ENCODE measurements at regions not wholly inside any gene's neighbourhood (a gene's known extent, or its start where the extent isn't known, plus 50 kb on each side); places are given as distances from the start of the nearest gene placed in this dataset.

DNA sequence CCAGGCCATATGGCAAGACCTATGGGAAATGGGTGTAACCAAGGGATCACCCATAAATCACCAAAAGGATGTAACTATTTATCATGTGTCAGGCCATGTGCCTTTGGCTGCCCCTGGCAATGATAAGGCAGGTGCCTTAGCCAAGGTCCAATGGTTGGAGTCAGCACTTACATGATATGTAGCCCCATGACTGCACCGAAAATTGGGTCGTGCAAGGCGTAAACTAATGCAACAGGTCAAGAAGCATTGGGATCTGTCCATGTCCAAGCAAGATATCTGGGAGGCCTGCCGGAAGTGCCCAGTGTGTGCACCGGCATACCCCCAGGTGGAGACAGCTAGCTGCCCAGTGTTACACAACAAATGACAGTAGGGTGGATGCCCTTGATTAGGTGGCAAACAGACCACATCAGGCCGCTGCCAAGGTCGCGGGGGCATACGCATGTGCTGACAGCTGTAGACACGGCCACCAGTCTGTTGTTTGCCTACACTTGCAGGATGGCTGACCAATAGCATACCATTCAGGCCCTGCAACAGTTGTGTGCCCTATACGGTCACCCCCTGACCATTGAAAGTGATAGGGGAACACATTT lies 698.2 kb upstream of the AGA start:
- Mint-ChIP-seq H3K27ac (no peak overlapping the region), H3K4me3 (no peak overlapping the region), H3K36me3 (no peaks in the 10 kb centered on the region), H3K27me3 (no peaks in the 10 kb centered on the region), H3K9me3 (peaks cover 0 to 11% (median 2%) of the 10 kb centered on the region in 7 donors), H3K4me1 (no peaks in the 10 kb centered on the region)
- ATAC-seq (ENCODE audit: low read depth in 2 of 2) (no peak), DNase-seq (no peak)
- Histone ChIP-seq H3K27me3 (ENCODE audit: control insufficient read depth, insufficient read depth, low read length) (no peaks in the 10 kb centered on the region), H3K36me3 (ENCODE audit: control insufficient read depth, insufficient read depth, low read length) (no peaks in the 10 kb centered on the region), H3K4me3 (ENCODE audit: low read depth, low read length) (no peak overlapping the region), H3K27ac (ENCODE audit: insufficient read depth, low read length, poor library complexity, severe bottlenecking) (no peak overlapping the region), H3K9me3 (ENCODE audit: control insufficient read depth in 2 of 2, low read length in 2 of 2) (peaks cover 0 to 14% of the 10 kb centered on the region in 2 experiments), H3K4me1 (ENCODE audit: control insufficient read depth, insufficient read depth, low read length, poor library complexity, severe bottlenecking) (no peaks in the 10 kb centered on the region)

DNA sequence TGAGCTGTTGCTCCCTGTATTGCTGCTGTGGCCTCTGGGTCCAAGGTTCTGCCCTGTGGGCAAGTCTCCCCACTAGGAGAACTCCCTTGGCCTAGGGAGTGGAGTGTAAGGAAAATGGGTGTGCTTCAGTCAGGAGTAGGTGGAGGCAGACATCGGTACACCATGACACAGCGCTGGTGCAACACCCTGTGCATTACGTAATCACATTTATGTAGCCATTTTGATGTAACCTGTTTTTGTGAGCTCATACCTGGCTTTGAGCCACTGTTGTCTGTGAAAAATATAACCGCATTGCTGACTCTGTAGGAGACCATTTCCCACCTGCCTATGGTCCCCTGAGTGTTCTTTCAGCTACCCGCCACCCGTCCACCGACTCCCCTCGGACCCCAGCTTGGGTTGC lies 700.5 kb upstream of the AGA start:
- no peaks in the 10 kb centered on the region for H3K36me3 ChIP-seq (ENCODE audit: control insufficient read depth, insufficient read depth, low read length)
- ATAC-seq (ENCODE audit: low read depth in 2 of 2) = no peak
- no peak overlapping the region for H3K4me3 Mint-ChIP-seq
- H3K4me1 ChIP-seq (ENCODE audit: control insufficient read depth, insufficient read depth, low read length, poor library complexity, severe bottlenecking) = no peaks in the 10 kb centered on the region
- H3K9me3 Mint-ChIP-seq = peaks cover 0 to 11% (median 3%) of the 10 kb centered on the region in 7 donors
- DNase-seq = no peak
- no peak overlapping the region for H3K27ac ChIP-seq (ENCODE audit: insufficient read depth, low read length, poor library complexity, severe bottlenecking)
- H3K4me1 Mint-ChIP-seq = no peaks in the 10 kb centered on the region
- H3K27me3 Mint-ChIP-seq = no peaks in the 10 kb centered on the region
- H3K27me3 ChIP-seq (ENCODE audit: control insufficient read depth, insufficient read depth, low read length) = no peaks in the 10 kb centered on the region
- no peak overlapping the region for H3K27ac Mint-ChIP-seq
- H3K9me3 ChIP-seq (ENCODE audit: control insufficient read depth in 2 of 2, low read length in 2 of 2) = peaks cover 0 to 14% of the 10 kb centered on the region in 2 experiments
- no peaks in the 10 kb centered on the region for H3K36me3 Mint-ChIP-seq
- H3K4me3 ChIP-seq (ENCODE audit: low read depth, low read length) = no peak overlapping the region

DNA sequence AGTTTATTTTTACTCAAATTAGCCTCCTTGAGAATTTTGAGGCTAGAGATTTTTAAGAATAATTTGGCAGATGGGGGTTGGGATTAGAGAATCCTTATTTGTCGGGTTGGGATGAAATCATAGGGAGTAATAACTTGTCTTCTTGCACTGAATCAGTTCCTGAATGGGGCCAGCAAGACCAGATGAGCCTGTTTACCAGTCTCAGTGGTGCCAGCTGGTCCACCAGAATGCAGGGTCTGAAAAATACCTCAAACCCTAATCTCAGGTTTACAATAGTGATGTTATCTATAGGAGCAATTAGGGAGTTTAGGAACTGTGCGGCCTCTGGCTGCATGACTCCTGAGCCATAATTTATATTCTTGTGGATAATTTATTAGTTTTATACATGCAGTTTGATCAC lies 705.9 kb upstream of the AGA start:
- H3K4me1 ChIP-seq (ENCODE audit: control insufficient read depth, insufficient read depth, low read length, poor library complexity, severe bottlenecking) = no peaks in the 10 kb centered on the region
- no peaks in the 10 kb centered on the region for H3K36me3 ChIP-seq (ENCODE audit: control insufficient read depth, insufficient read depth, low read length)
- Mint-ChIP-seq H3K27ac (no peak overlapping the region), H3K36me3 (no peaks in the 10 kb centered on the region), H3K4me1 (no peaks in the 10 kb centered on the region), H3K27me3 (no peaks in the 10 kb centered on the region), H3K4me3 (no peak overlapping the region), H3K9me3 (peaks cover 0 to 10% (median 5%) of the 10 kb centered on the region in 7 donors)
- H3K27me3 ChIP-seq (ENCODE audit: control insufficient read depth, insufficient read depth, low read length) = no peaks in the 10 kb centered on the region
- DNase-seq (no peak), ATAC-seq (ENCODE audit: low read depth in 2 of 2) (no peak)
- no peaks in the 10 kb centered on the region for H3K9me3 ChIP-seq (ENCODE audit: control insufficient read depth in 2 of 2, low read length in 2 of 2)
- H3K27ac ChIP-seq (ENCODE audit: insufficient read depth, low read length, poor library complexity, severe bottlenecking) = no peak overlapping the region
- no peak overlapping the region for H3K4me3 ChIP-seq (ENCODE audit: low read depth, low read length)

DNA sequence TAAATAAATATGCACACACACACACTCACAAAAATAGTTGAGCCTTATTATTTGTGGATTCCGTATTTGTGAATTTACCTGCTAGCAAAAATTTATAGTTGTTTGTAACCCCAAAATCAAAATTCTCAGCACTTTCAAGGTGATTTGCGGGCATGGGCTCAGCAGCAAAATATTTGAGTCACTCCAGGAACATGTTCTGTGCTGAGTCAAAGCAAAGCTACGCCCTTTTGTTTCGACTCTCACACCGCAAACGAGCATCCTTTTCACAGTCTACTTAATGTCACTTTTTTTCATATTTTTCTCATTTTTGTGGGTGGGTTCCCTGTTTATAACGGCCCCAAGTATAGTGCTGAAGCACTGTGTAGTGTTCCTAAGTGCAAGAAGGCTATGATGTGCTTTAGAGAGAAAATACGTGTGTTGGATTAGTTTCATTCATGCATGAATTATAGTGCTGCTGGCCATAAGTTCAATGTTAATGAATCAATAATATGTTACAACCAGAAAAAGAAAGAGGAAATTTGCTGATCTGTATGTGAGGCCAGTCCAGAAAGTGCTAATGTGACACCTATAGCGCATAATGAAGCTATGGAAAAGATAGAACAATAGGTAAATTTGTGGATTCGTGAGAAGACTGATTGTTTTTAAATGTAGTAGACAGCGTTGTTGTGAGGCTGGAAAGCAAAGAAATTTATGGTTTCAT lies 723.2 kb upstream of the AGA start:
- ATAC-seq (ENCODE audit: low read depth in 2 of 2) (no peak), DNase-seq (no peak)
- H3K4me1 Mint-ChIP-seq = no peaks in the 10 kb centered on the region
- peaks cover 0 to 16% (median 9%) of the 10 kb centered on the region in 7 donors for H3K9me3 Mint-ChIP-seq
- H3K27ac ChIP-seq (ENCODE audit: insufficient read depth, low read length, poor library complexity, severe bottlenecking) = no peak overlapping the region
- no peaks in the 10 kb centered on the region for H3K27me3 ChIP-seq (ENCODE audit: control insufficient read depth, insufficient read depth, low read length)
- H3K27ac Mint-ChIP-seq = no peak overlapping the region
- H3K27me3 Mint-ChIP-seq = no peaks in the 10 kb centered on the region
- no peak overlapping the region for H3K4me3 ChIP-seq (ENCODE audit: low read depth, low read length)
- H3K4me1 ChIP-seq (ENCODE audit: control insufficient read depth, insufficient read depth, low read length, poor library complexity, severe bottlenecking) = no peaks in the 10 kb centered on the region
- H3K4me3 Mint-ChIP-seq = no peak overlapping the region
- H3K36me3 Mint-ChIP-seq = no peaks in the 10 kb centered on the region
- no peaks in the 10 kb centered on the region for H3K9me3 ChIP-seq (ENCODE audit: control insufficient read depth in 2 of 2, low read length in 2 of 2)
- H3K36me3 ChIP-seq (ENCODE audit: control insufficient read depth, insufficient read depth, low read length) = no peaks in the 10 kb centered on the region

DNA sequence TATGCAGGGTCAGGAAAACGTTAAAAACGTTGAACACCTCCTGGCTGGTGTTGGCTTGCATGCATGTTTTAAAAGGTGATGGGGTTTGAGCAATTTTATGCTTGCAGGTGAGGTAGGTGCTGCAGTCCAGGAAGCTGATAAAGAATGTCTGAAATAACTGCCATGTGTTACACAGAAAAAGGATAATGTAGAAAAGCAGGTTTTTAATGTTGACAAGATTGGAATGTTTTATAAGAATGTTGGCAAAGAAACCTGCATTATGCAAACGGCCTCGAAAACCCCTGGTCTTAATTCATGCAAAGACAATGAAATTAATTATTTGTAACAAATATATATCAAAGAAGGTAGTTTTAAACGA lies 723.7 kb upstream of the AGA start:
- Mint-ChIP-seq H3K9me3 (peaks cover 0 to 21% (median 9%) of the 10 kb centered on the region in 7 donors), H3K4me1 (no peaks in the 10 kb centered on the region), H3K27me3 (no peaks in the 10 kb centered on the region), H3K27ac (no peak overlapping the region), H3K36me3 (no peaks in the 10 kb centered on the region), H3K4me3 (no peak overlapping the region)
- Histone ChIP-seq H3K27ac (ENCODE audit: insufficient read depth, low read length, poor library complexity, severe bottlenecking) (no peak overlapping the region), H3K4me1 (ENCODE audit: control insufficient read depth, insufficient read depth, low read length, poor library complexity, severe bottlenecking) (no peaks in the 10 kb centered on the region), H3K36me3 (ENCODE audit: control insufficient read depth, insufficient read depth, low read length) (no peaks in the 10 kb centered on the region), H3K27me3 (ENCODE audit: control insufficient read depth, insufficient read depth, low read length) (no peaks in the 10 kb centered on the region), H3K9me3 (ENCODE audit: control insufficient read depth in 2 of 2, low read length in 2 of 2) (no peaks in the 10 kb centered on the region), H3K4me3 (ENCODE audit: low read depth, low read length) (no peak overlapping the region)
- DNase-seq (no peak), ATAC-seq (ENCODE audit: low read depth in 2 of 2) (no peak)

DNA sequence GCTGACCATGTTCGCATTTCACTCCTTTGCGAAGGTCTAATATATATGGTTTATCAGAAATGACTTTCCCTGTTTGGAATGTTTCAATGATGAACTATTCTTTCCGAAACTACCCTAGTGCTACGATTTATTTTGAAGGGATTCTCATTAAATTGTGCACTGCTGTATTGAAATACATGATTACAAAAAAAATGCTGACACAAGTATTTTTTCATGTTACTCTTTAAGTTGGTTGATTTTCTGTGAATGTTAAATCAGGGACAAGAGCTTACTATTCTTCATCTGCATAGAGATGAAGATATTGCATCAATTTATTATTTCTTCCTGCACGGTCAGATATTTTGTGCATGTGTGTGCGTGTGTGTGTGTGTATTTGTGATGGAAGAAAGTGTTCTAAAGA lies 731.5 kb upstream of the AGA start:
- no peaks in the 10 kb centered on the region for H3K9me3 ChIP-seq (ENCODE audit: control insufficient read depth in 2 of 2, low read length in 2 of 2)
- H3K4me1 Mint-ChIP-seq = no peaks in the 10 kb centered on the region
- ATAC-seq (ENCODE audit: low read depth in 2 of 2) = no peak
- peaks cover 0 to 12% (median 4%) of the 10 kb centered on the region in 7 donors for H3K9me3 Mint-ChIP-seq
- H3K27ac ChIP-seq (ENCODE audit: insufficient read depth, low read length, poor library complexity, severe bottlenecking) = no peak overlapping the region
- H3K4me3 ChIP-seq (ENCODE audit: low read depth, low read length) = no peak overlapping the region
- H3K27me3 ChIP-seq (ENCODE audit: control insufficient read depth, insufficient read depth, low read length) = no peaks in the 10 kb centered on the region
- H3K36me3 Mint-ChIP-seq = no peaks in the 10 kb centered on the region
- H3K27me3 Mint-ChIP-seq = no peaks in the 10 kb centered on the region
- DNase-seq = no peak
- H3K4me3 Mint-ChIP-seq = no peak overlapping the region
- no peaks in the 10 kb centered on the region for H3K36me3 ChIP-seq (ENCODE audit: control insufficient read depth, insufficient read depth, low read length)
- H3K4me1 ChIP-seq (ENCODE audit: control insufficient read depth, insufficient read depth, low read length, poor library complexity, severe bottlenecking) = no peaks in the 10 kb centered on the region
- H3K27ac Mint-ChIP-seq = no peak overlapping the region

DNA sequence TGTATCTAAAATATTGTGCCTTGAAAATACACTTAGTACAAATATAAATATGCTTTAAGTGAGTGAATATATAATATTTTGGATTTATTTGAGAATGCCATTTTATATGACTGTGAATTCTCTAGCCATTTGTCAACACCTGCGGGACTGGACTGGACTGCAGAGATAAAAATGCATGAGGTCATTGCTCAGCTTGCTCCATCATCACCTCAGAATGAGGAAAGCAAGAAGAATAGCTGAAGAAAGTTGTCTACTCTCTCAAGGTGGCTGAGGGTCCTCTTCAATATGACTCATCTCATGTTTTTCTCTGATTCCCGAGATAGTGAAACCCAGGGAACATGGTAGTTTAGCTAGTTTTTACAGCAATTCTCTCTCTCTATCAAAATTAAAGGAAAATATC lies 732.5 kb upstream of the AGA start:
- no peak for ATAC-seq (ENCODE audit: low read depth in 2 of 2)
- H3K36me3 Mint-ChIP-seq = no peaks in the 10 kb centered on the region
- Histone ChIP-seq H3K36me3 (ENCODE audit: control insufficient read depth, insufficient read depth, low read length) (no peaks in the 10 kb centered on the region), H3K4me3 (ENCODE audit: low read depth, low read length) (no peak overlapping the region), H3K4me1 (ENCODE audit: control insufficient read depth, insufficient read depth, low read length, poor library complexity, severe bottlenecking) (no peaks in the 10 kb centered on the region), H3K27me3 (ENCODE audit: control insufficient read depth, insufficient read depth, low read length) (no peaks in the 10 kb centered on the region), H3K9me3 (ENCODE audit: control insufficient read depth in 2 of 2, low read length in 2 of 2) (no peaks in the 10 kb centered on the region), H3K27ac (ENCODE audit: insufficient read depth, low read length, poor library complexity, severe bottlenecking) (no peak overlapping the region)
- H3K9me3 Mint-ChIP-seq = peaks cover 0 to 12% (median 2%) of the 10 kb centered on the region in 7 donors
- no peak overlapping the region for H3K4me3 Mint-ChIP-seq
- no peaks in the 10 kb centered on the region for H3K27me3 Mint-ChIP-seq
- no peak overlapping the region for H3K27ac Mint-ChIP-seq
- no peaks in the 10 kb centered on the region for H3K4me1 Mint-ChIP-seq
- no peak for DNase-seq

DNA sequence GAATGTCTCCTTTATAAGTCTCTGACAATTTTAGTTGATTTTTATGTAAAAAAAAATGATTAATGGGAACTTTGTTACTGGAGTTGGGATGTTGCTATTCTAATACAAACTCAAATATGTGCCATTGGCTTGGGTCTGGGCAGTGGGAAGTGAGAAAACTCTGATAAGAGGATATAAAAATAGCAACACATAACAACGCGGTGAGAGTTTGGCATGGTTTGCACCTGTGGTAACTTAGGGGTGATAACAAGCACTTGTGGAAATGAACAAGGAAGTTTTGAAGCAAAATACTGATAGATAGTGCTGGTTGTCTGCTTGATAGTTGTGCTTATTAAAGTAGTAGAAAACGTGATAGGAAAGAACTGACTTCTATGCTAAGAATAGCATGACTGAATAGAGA lies 743.3 kb upstream of the AGA start:
- Mint-ChIP-seq H3K36me3 (no peaks in the 10 kb centered on the region), H3K27ac (no peak overlapping the region), H3K4me1 (no peaks in the 10 kb centered on the region), H3K9me3 (peaks cover 0 to 14% (median 4%) of the 10 kb centered on the region in 7 donors), H3K4me3 (no peak overlapping the region), H3K27me3 (no peaks in the 10 kb centered on the region)
- Histone ChIP-seq H3K4me3 (ENCODE audit: low read depth, low read length) (no peak overlapping the region), H3K27ac (ENCODE audit: insufficient read depth, low read length, poor library complexity, severe bottlenecking) (no peak overlapping the region), H3K9me3 (ENCODE audit: control insufficient read depth in 2 of 2, low read length in 2 of 2) (no peaks in the 10 kb centered on the region), H3K36me3 (ENCODE audit: control insufficient read depth, insufficient read depth, low read length) (no peaks in the 10 kb centered on the region), H3K4me1 (ENCODE audit: control insufficient read depth, insufficient read depth, low read length, poor library complexity, severe bottlenecking) (no peaks in the 10 kb centered on the region), H3K27me3 (ENCODE audit: control insufficient read depth, insufficient read depth, low read length) (no peaks in the 10 kb centered on the region)
- ATAC-seq (ENCODE audit: low read depth in 2 of 2) (no peak), DNase-seq (no peak)
